ENCODE measurements at regions not wholly inside any gene's neighbourhood (a gene's known extent, or its start where the extent isn't known, plus 50 kb on each side); places are given as distances from the start of the nearest gene placed in this dataset.

DNA sequence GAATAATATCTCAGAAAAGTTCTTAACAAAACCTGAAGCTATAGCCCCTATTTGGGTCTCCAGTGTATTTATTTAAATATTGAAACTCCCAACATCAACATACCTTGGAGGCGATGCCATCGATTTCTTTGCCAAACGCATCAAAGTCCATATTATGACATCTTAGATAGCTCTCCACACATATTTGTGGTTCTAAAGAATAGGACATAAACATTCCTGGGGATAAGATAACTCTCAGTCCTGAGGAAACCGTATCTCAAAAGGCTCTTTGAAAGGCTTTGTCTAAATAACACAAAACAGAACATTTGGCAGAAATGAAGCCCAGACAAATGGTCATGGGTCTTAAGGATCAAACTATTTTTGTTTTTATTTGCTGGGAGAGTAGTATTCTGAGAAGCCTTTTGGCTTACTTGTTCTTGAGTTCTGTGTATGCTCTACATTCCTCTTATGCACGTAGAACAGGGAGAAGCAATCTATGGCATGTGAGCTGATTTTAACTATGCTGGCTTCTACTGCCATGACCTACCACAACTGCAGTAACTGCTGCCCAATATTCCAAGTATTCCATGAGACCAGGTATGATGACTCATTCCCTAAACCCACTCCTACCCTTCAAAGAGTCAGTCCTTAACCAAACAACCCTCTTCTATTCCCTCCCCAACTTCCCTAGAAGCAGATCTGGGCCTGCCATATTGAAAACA, 279.0 kb upstream of the ZFHX3 start:
- no peak for DNase-seq

DNA sequence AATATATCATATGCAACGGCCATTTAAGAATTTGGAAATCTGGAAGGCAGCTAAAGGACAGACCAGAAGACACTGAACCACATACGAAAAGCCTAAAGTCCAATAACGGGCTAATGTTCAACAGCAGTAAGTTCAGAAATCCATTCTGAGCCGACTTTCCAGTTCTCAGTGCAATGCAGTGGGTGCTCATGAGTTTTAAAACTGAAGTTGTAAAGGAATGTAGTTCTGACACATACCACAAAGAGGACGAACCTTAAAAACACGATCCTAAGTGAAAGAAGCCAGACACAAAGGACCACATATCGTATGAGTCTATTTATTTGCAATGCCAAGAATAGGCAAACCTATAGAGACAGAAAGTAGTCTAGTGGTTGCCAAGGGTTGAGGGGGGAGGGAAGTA, 278.3 kb upstream of the ZFHX3 start:
- DNase-seq, result no peak

DNA sequence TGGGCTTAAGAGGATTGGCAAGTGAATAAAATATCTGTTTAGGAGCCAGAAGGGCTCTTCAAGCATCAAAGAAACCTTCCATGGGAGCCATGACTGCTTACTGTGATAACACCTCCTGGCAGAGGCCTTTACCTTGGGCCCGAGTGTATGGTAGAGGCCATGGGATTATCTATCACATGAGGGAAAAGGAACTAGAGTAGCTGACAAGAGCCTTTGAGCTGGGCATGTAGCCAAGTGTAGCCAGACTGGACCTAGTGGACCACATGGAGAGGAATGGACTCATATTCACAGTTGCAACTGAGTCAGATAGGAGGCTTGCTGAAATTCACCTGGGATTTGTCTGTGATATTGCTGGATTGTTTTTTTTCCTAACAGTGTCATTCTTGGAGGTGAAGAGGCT, 276.0 kb upstream of the ZFHX3 start:
- no peak for DNase-seq

DNA sequence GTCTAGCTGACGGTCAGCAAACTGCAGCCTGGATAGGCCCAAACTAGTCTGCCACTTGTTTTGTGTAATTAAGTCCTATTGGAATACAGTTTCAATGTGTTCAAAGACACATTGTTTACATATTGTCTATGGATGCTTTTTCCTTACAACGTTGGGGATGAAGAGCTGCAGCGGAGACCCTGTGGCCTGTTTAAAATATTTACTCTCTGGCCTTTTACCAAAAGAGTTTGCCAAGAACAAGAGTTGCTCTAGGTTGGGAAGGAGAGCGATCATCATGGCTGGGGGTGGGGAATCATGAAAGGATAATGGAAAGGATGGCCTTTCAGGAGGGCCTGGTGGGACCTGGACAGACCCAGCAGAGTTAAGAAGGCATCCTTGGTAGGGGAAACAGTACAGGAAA, 274.9 kb upstream of the ZFHX3 start:
- DNase-seq, result no peak

DNA sequence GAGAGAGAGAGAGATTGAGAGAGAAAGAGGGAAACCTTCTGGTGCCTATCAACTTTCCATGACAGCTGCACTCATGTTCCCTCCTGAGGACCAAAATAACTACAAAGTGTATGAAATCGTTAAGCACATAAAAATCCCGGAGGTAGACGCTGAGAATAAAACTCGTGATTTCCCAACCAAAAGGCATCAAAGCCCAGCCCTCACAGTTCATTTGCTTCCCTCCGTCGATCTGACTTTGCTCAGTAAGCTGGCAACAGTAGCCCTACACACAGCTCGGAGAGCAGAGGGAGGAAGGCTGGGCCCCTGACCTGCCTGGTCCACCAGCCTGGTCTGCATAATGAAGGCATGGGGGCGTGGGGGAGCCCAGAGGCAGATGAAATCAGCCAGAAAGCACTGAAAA, 273.9 kb upstream of the ZFHX3 start:
- DNase-seq, result no peak

DNA sequence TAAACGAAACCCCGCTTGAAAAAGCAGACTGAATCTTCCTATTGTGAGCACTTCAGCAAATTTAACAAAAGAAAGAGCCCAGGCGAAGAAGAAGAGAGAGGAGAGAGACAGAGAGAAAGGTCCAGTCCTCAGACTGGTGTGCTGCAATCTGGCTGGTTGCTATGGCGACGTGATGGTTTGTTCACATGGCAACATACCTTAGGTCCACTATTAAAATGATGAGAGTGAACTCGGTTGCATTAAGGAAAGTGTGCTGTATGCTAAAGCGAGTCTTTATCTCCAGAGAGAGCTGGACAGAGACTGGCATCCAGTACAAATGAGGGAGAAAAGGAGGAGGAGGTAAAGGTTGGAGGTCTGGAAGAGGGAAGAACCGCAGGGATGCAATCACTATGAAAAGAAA, 271.8 kb upstream of the ZFHX3 start:
- DNase-seq, result no peak

DNA sequence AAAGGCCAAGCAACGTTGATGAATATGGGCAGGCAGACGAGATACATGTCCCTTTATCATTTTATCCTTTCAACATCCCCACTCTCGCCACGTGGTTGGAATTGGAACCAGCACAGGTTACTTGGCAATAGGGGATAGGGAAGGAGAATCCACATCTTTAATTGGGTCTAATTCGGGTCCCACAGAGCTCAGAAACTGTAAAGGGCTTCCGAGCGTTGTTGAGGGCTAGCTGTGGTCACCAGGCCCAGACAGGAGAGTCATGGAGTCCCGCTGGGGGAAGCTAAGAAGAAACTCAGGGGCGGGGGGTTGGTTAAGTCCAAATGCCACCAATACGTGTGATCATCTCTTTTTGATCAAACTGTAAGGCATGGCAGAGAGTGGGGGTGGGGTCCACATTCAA, 271.3 kb upstream of the ZFHX3 start:
- DNase-seq, result no peak

DNA sequence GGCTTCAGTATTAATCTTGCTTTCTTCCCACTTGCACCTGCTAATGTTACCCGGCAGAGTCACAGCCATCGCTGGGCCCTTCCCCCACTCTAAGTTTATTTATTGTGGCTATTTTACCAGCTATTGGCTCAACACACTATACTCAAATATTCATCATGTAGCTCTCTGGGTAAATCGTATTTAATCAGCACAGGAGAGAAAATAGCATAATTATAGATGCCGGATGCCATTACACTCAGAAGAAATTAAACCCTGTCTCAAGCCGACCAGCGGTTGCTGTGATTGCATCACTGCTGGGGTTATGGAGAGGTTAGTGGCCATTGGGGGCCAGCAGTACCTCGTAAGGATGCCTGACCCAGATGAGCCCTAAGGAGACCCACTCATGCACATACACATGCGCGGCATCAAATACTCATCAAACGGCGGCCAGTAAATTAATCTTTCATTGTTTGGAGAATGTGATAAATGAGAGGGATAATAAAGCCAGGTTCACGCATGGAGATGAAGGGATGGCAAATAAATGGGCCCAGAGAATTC, 269.5 kb upstream of the ZFHX3 start:
- no peak for DNase-seq

DNA sequence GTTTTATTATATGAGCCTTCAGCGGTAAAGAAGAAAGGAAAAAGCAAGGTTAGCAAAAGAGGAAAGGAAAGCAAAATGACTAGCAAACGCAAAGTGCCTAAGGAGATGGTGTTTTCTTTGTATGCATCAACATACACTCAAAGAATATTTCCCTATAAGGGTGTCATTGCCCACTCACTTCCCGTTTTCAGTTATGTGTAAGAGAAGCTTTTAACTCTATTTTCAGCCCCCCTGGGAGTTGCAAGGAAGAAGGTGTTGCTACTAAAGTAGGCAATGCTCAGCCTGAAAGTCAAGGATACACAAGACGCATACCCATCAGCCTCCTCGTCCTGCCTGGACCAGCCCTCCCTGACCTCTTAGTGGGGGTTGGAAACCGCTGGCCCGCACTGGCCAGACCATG, 267.7 kb upstream of the ZFHX3 start:
- DNase-seq, result no peak

DNA sequence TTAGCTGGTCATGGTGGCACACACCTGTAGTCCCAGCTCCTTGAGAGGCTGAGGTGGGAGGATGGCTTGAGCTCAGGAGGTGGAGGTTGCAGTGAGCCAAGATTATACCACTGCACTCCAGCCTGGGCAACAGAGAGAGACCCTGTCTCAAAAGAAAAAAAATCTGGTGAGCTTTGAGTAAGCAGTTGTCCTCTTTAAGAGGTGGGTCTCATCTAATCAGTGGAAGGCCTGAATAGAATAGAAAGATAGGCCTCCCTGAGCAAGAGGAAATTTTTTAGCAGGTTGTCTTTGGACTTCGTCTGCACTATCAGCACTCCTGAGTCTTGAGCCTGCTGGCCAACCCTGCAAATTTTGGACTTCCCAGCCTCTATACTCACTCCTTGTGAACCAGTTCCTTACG, 266.0 kb upstream of the ZFHX3 start:
- DNase-seq, result no peak

DNA sequence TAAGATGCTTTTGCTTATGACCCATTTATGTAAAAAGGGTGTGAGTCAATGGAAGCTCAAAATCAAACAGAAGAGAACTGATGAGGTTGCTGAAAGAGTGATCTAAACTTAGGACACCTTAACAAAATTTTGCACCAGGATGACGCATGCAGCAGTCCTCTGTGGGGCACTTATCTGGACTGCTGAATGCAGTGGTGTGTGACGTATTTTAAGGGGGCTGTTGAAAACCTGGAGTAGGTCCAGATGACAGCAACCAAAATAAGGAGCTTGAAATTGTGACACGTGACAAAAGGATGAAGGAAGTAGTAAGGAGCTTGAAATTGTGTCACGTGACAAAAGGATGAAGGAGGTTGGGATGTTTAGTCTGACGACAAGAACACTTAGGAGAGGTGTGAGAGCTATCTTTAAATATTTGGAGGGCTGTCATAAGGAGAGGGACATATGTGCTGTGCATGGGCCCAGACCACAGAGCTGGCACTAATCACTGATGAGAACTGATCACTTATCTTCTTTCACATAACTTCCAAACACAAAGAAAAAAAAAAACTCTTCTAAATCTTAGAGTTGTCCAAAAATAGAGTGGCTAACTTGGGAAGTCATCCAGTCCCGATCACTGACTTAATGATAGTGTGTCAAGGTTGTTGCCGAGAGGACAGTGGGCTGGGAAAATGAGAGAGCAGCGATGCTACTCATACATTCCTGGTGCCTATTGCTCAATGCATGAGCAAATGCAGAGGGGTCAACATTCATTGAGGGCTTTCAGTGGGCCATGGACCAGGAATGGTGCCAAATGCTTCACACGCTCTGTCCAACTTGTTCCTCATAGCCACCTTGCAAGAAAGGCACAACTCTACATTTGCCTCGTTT, 264.2 kb upstream of the ZFHX3 start:
- no peak for DNase-seq

DNA sequence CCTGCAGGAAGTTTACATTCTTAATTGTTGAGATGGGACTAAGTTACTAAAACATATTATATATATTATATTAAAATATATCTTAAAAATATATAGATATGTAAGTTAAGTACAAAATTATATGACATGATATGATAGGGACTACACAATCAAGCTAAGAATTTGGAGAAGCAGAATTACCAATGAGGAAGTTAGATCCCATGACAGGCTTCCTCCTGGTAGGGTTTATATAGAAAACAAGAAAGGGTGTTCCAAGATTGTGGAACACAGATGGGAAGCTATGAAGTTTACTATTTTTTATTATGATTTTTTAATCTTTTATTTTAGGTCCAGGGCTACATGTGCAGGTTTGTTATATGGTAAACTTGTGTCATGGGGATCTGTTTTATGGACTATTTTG, 260.8 kb upstream of the ZFHX3 start:
- DNase-seq, result no peak

DNA sequence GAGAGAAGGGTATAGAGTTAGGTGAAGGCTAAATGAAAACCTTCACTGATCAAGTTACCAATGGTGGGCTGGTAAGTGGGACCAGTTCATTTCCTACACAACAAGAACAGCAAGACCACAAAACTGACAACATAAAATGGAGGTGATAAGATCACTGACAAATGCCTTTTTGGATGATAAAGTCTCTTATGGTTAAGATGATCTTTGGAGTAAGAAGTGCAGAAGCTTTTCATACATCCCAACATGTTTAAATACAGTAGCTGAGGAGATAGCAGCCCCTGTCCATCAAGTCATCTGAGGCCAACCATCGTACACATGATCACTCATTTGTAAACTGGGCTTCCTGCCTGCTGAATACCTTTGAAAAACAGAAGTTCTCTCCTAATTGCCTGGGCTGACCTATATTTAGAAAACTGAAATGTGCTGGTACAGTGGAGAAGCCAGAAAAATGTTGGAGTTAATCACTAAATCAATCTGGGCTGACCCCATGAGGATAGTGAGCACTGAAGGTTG, 259.0 kb upstream of the ZFHX3 start:
- DNase-seq, result no peak

DNA sequence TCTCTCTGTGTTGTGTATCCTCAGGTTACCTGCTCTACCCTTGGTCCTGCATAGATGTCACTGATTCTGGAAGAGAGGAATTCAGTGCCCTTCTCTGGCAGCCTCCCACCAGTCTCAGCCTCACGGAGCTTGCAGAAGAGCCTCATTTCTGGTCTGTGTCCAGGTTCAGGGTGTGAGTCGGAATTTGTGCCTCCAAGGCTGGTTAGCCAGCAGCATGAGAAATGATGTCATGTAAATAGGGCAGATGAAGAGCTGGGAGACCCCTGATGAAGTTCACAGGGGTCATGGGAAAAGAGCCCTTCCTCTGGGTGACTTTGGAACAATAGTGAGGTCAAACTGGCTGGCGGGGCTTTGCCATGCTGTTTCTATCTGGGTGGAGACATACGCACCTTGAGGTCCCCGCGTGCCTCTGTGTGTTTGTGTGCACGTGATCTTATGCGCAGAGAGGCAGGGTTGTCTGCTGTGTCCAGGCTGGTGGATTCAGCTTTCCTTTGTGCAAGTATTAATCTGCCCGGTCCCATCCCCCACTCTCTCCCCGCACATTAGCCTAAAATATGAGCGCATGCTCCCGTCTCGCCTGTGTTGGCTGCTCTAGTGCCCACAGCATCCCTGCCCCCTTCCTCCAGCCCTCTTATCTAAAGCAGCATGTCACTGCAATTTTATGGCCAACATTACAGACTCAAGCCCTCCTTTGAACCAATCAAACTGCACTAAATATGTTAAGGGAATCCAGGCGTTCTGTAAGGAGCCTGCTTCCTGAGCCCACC, 256.3 kb upstream of the ZFHX3 start:
- DNase-seq, result no peak

DNA sequence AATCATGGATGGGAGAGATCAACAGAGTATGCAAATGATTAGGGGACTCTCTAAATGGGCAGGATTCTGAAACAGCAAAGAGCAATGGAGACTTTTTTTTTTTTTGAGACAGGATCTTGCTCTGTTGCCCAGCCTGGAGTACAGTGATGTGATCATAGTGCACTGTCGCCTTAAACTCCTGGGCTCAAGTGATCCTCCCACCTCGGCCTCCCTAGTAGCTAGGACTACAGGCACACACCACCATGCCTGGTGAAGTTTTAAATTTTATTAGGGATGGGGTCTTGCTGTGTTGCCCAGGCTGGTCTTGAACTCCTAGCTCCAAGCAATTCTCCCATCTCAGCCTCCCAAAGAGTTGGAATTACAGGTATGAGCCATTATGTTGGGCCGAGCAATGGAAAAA, 255.0 kb upstream of the ZFHX3 start:
- no peak for DNase-seq

DNA sequence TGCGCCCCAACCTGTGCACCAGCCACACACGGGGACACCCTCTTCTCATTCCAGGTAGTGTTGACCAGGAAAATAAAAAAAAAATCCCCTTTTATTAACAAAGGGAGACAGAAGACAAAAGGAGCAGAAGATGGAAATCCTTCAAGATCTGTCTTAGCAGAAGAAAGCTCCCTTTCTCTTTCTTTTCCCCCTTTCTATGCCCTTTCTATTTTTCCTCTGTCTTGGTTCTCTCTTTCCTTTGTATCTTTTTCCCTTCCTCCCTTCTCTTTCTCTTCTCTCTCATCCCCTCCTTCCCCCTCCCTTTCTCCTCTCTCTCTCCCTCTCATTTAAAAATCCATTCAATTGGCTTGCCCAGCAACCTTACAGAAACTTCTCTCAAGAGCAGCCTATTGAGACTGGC, 254.1 kb upstream of the ZFHX3 start:
- DNase-seq, result no peak

DNA sequence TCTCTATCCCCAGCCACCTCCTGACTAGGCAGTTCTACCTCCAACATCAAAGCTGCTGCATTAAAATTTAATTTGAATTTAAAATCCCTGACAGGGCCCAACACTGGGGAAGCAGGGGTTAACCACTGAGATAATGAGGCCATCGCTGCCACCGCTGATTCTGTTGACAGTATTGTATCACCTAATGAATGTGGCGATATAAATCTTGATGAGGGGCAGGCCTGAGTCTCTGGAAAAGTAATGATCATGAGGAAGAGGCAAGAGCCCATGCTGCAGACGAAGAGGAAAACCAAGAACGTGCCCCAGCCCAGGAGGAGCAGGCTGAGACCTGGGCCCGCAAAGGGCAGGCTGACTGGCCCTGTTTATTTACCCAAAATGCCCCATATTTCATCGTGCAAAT, 251.4 kb upstream of the ZFHX3 start:
- DNase-seq, result no peak

DNA sequence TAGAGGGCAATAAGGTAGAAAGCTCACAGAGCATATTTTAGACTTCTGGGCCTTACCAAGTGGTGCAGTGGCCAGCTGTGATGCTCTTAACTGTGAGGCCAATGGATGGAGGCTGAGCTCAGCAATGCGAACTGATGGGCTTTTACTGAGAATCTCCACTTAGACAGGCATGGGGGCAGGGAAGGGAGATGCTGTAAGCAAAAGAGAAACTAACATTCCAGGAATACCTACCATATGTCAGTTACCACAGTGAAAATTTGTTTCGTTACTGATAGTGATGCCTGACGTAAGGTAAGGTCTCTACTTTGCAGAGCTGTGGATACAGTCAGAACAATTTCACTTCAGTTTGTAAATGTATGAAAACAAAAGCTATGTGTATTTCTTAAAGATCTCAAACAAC, 250.6 kb upstream of the ZFHX3 start:
- no peak for DNase-seq

DNA sequence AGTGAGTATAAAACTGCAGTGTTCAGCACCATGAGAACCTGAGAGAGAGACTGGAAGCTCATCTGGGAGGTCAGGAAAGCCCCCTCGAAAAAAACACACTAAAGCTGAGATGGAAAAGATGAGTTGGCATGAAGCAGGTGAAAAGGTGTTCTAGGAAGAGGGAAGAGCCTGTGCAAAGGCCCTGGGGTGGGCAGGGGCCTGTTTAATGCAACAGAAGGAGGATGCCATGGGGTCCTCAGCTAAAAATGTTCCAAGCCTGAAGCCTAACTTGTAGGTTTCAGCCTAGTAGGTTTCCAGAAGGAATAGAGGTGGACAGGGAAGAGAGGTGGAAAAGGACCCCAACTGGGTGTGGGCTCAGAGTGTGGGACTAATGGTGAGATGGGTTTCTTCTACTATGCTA, 242.3 kb upstream of the ZFHX3 start:
- DNase-seq, result no peak

DNA sequence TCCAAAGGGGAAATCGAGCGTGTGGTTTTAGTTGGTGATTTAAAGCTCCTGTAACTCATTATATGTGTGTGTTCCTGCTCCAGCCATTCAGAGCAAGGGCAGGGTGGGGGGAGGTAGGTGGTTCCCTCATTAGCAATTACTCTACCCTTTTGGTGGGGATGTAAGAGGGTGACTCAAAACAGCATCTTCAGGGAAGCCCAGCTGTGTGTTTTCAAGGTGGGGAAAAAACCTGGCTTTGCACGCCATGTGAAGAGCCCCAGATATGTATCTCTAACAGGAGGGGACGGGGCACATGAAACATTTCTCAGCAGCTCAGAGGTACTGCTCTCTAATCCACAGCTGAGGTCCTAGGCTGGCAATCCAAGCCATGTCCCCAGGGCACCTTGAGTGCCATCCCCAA, 241.3 kb upstream of the ZFHX3 start:
- no peak for DNase-seq

DNA sequence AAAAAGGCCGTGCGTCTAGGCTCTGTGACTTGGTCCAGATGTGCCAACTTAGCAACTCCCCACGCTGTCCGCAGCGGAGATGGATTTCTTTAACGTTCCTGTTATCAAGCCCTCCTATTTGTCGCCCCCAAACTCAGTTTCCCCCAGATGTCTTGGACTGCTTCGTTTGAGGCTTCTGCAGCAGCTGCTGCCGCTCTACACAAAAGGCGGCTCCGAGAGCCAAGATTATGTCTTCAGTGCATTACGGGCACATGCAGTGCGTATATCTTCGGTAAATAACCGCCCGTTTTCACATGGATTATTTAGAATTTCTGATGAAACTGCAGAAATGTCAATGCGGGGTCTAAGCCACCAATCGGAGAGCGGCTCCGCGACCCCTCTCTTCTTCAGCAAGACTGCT, 240.6 kb upstream of the ZFHX3 start:
- no peak for DNase-seq

DNA sequence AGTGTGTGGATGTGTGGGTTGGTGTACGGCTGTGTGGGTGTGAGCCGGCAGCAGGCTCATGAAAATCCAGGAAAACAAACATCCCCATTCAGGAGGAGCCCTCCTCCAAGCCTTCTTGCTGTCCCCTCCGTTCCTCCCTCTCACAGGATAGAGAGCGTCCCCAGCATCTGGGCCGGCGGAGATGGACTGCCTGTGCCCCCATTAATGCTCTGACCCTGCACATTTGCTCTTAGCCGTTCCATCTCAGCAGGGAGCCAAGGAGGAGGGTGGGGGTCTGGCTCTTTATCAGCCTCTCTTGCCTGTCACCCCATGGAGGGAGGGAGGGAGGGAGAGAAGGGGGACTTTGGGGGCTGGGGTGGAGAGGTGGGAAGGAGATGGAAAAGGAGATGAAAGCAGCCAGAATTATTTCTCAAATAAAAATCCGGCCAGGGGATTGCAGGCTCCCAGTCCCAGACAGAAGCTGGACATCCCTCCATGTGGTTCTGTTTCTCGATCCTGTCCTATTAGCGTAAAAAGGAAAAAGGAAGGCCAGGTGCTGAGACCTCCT, 240.0 kb upstream of the ZFHX3 start:
- no peak for DNase-seq
